H1 (cell line): ENCODE measurements at regions not wholly inside any gene's neighbourhood (a gene's known extent, or its start where the extent isn't known, plus 50 kb on each side); places are given as distances from the start of the nearest gene placed in this dataset.

Experiments
- CTCF ChIA-PET: fragments of 300-600 bp; sonication (Branson Sonifier 250); formaldehyde crosslinking; loops from one replicate; lab custom pipeline; 2021; ENCODE audit not compliant: partially characterized antibody; lab: Charles Lee
- POLR2A ChIA-PET: fragments of 300-600 bp; sonication (Branson Sonifier 250); formaldehyde crosslinking; loops from one replicate; lab custom pipeline; 2021; ENCODE audit warnings: inconsistent platforms; ENCODE audit not compliant: partially characterized antibody; lab: Charles Lee
- DNase-seq, 2 experiments: peaks; one replicate each; pipeline versions ENCODE4 v3.0.0 to v3.0.0-alpha.2; 2010 to 2022; ENCODE audit warnings: low spot score in 2 of 2, low read depth in 1 of 2, mixed read lengths in 1 of 2
- FAIRE-seq: peaks from 2 replicates; lab custom pipeline; 2011; peaks lifted over from hg19 to GRCh38; lab: Jason Lieb, UNC
- H2AFZ ChIP-seq: 2 replicates; pipeline ENCODE4 v1.8.1; 2012; ENCODE audit warnings: low read length, inconsistent platforms
- H2AK5ac ChIP-seq: 2 replicates; pipeline ENCODE4 v1.6.1; 2013; ENCODE audit warnings: low read depth, low read length
- H2BK120ac ChIP-seq: replicated peaks from 2 replicates; pipeline ENCODE3; 2013; ENCODE audit warnings: low read depth, low read length, inconsistent platforms
- H2BK12ac ChIP-seq: 2 replicates; pipeline ENCODE4 v1.6.1; 2013; ENCODE audit warnings: low read depth, low read length
- H2BK15ac ChIP-seq: 2 replicates; pipeline ENCODE4 v1.6.1; 2013; ENCODE audit warnings: low read length
- H2BK20ac ChIP-seq: 2 replicates; pipeline ENCODE4 v1.6.1; 2013; ENCODE audit warnings: low read length
- H2BK5ac ChIP-seq: 2 replicates; pipeline ENCODE4 v1.6.1; 2013; ENCODE audit warnings: low read depth, low read length
- H3K14ac ChIP-seq: 2 replicates; pipeline ENCODE4 v1.6.1; 2013; ENCODE audit warnings: inconsistent platforms; ENCODE audit not compliant: insufficient read length
- H3K18ac ChIP-seq: 2 replicates; pipeline ENCODE4 v1.6.1; 2013; ENCODE audit warnings: low read length; ENCODE audit errors: extremely low read depth
- H3K23ac ChIP-seq: 2 replicates; pipeline ENCODE4 v1.6.1; 2013; ENCODE audit warnings: inconsistent platforms; ENCODE audit not compliant: insufficient read length
- H3K23me2 ChIP-seq: 2 replicates; pipeline ENCODE4 v1.6.1; 2013; ENCODE audit warnings: low read depth, low read length
- H3K27ac ChIP-seq: 2 replicates; pipeline ENCODE4 v1.6.1; 2011; ENCODE audit warnings: low read depth, low read length, inconsistent platforms
- H3K27me3 ChIP-seq, 4 experiments: replicated peaks in 1 of 4; 1 replicate in 1 of 4; 2 replicates in 3 of 4; pipeline versions ENCODE4 v1.6.1 to v1.8.1; 2011 to 2013; ENCODE audit warnings: low read length in 3 of 4, mild to moderate bottlenecking in 3 of 4, inconsistent platforms in 2 of 4, mixed read lengths in 2 of 4, moderate library complexity in 1 of 4; ENCODE audit not compliant: control insufficient read depth in 3 of 4, insufficient read depth in 3 of 4; ENCODE audit errors: extremely low read depth in 1 of 4
- H3K36me3 ChIP-seq, 4 experiments: 2 replicates each; pipeline versions ENCODE4 v1.6.1 to v1.8.1; 2011 to 2013; ENCODE audit warnings: mild to moderate bottlenecking in 4 of 4, low read length in 3 of 4, moderate library complexity in 2 of 4, control low read depth in 1 of 4, inconsistent platforms in 1 of 4; ENCODE audit not compliant: insufficient read depth in 4 of 4, control insufficient read depth in 2 of 4
- H3K4ac ChIP-seq: replicated peaks from 2 replicates; pipeline ENCODE3; 2013; ENCODE audit warnings: low read length, low read depth, mixed read lengths, inconsistent platforms; ENCODE audit not compliant: insufficient read length
- H3K4me1 ChIP-seq, 4 experiments: replicated peaks in 1 of 4; 1 replicate in 1 of 4; 2 replicates in 3 of 4; pipeline versions ENCODE4 v1.6.1 to v1.8.1; 2011 to 2013; ENCODE audit warnings: low read length in 3 of 4, inconsistent platforms in 2 of 4, mixed read lengths in 1 of 4; ENCODE audit not compliant: insufficient read depth in 4 of 4, control insufficient read depth in 3 of 4
- H3K4me2 ChIP-seq, 2 experiments: 2 replicates each; pipeline versions ENCODE4 v1.6.1 to v1.8.1; 2011 to 2013; ENCODE audit warnings: low read depth in 2 of 2, low read length in 2 of 2, control low read depth in 1 of 2, inconsistent platforms in 1 of 2, mild to moderate bottlenecking in 1 of 2; ENCODE audit not compliant: insufficient read depth in 1 of 2
- H3K4me3 ChIP-seq, 4 experiments: fragments of 200-600, 300-600 bp in 1 of 4; sonication (generic), shearing (Covaris generic), sonication (Bioruptor Twin) in 1 of 4; 2 replicates each; pipeline versions ENCODE4 v1.5.1 to v1.8.1; 2011 to 2016; ENCODE audit warnings: low read length in 4 of 4, low read depth in 3 of 4, control low read depth in 2 of 4, inconsistent platforms in 2 of 4, mild to moderate bottlenecking in 2 of 4, mixed read lengths in 1 of 4, moderate library complexity in 1 of 4; ENCODE audit not compliant: insufficient read depth in 2 of 4; ENCODE audit errors: extremely low read depth in 1 of 4
- H3K56ac ChIP-seq: replicated peaks from 2 replicates; pipeline ENCODE3; 2013; ENCODE audit warnings: low read depth, mild to moderate bottlenecking, mixed read lengths, low read length, inconsistent platforms; ENCODE audit not compliant: insufficient read length
- H3K79me1 ChIP-seq: 2 replicates; pipeline ENCODE4 v1.6.1; 2013; ENCODE audit warnings: low read depth, low read length, control low read depth
- H3K79me2 ChIP-seq, 2 experiments: 2 replicates each; pipeline versions ENCODE4 v1.6.1 to v1.8.1; 2012 to 2013; ENCODE audit warnings: low read length in 2 of 2, mild to moderate bottlenecking in 2 of 2, inconsistent platforms in 1 of 2; ENCODE audit not compliant: insufficient read depth in 2 of 2, control insufficient read depth in 1 of 2
- H3K9ac ChIP-seq, 4 experiments: replicated peaks in 1 of 4; 1 replicate in 1 of 4; 2 replicates in 3 of 4; pipeline versions ENCODE4 v1.6.1 to v1.8.1; 2011 to 2013; ENCODE audit warnings: low read depth in 3 of 4, low read length in 3 of 4, control low read depth in 2 of 4, mild to moderate bottlenecking in 2 of 4, moderate library complexity in 2 of 4, inconsistent platforms in 1 of 4; ENCODE audit errors: extremely low read depth in 1 of 4
- H3K9me3 ChIP-seq, 2 experiments: 2 replicates each; pipeline versions ENCODE4 v1.6.1 to v1.8.1; 2012 to 2013; ENCODE audit warnings: mild to moderate bottlenecking in 2 of 2, moderate library complexity in 2 of 2, control low read depth in 1 of 2, inconsistent platforms in 1 of 2, low read depth in 1 of 2, low read length in 1 of 2, mixed read lengths in 1 of 2; ENCODE audit not compliant: insufficient read depth in 2 of 2
- H4K20me1 ChIP-seq, 2 experiments: replicated peaks in 1 of 2; 2 replicates each; pipeline versions ENCODE3 to v1.8.1; 2011 to 2013; ENCODE audit warnings: inconsistent platforms in 2 of 2, low read length in 2 of 2, mild to moderate bottlenecking in 1 of 2; ENCODE audit not compliant: insufficient read depth in 2 of 2, control insufficient read depth in 1 of 2
- H4K5ac ChIP-seq: 2 replicates; pipeline ENCODE4 v1.6.1; 2013; ENCODE audit warnings: low read length, low read depth, mixed read lengths, inconsistent platforms; ENCODE audit not compliant: insufficient read length
- H4K8ac ChIP-seq: 2 replicates; pipeline ENCODE4 v1.8.0; 2013; ENCODE audit warnings: mild to moderate bottlenecking, moderate library complexity, low read length, inconsistent platforms; ENCODE audit not compliant: insufficient read depth; ENCODE audit errors: extremely low read depth
- H4K91ac ChIP-seq: replicated peaks from 2 replicates; pipeline ENCODE3; 2013; ENCODE audit warnings: low read length, mixed read lengths, inconsistent platforms; ENCODE audit not compliant: insufficient read length
- NRF1 ChIP-seq: IDR thresholded peaks from 2 replicates; pipeline ENCODE4 v1.6.1; 2011; ENCODE audit warnings: mild to moderate bottlenecking, low read depth, low read length, improper control_type of control experiment
- TCF12 ChIP-seq: IDR thresholded peaks from 2 replicates; pipeline ENCODE4 v1.6.1; 2011; ENCODE audit warnings: low read depth, mild to moderate bottlenecking, low read length
- WGBS, 2 experiments: shearing (Covaris generic) in 1 of 2; methylation state at CpG; one replicate each; pipeline versions ENCODE4 v1.1.6 to v1.1.7; 2013 to 2015; ENCODE audit warnings: low lambda C conversion rate in 2 of 2, mixed read lengths in 2 of 2, inconsistent platforms in 1 of 2, low coverage in 1 of 2, missing lambda C conversion rate in 1 of 2; ENCODE audit not compliant: insufficient replicate concordance in 2 of 2, insufficient coverage in 1 of 2, insufficient read length in 1 of 2; ENCODE audit errors: extremely low coverage in 1 of 2, missing lambda C conversion rate in 1 of 2; 5-methylcytosine and 5-hydroxymethylcytosine counted together

GRCh38 chr16:51615141-51615540 is 464.1 kb upstream of the SALL1 start:
- Histone ChIP-seq H2AFZ (peak overlapping the region; percentile 27; the same call in 1 of the 2 replicates), H3K4me3 (no peak overlapping the region), H3K23me2 (no peaks in the 10 kb centered on the region), H4K20me1 (no peaks in the 10 kb centered on the region), H3K9ac (no peak overlapping the region), H3K23ac (no peak overlapping the region), H3K27ac (no peak overlapping the region), H3K56ac (no peak overlapping the region), H4K8ac (no peak overlapping the region), H3K14ac (no peak overlapping the region), H4K91ac (no peak overlapping the region), H2BK15ac (no peak overlapping the region), H3K9me3 (no peaks in the 10 kb centered on the region), H3K4me2 (no peak overlapping the region), H2AK5ac (no peak overlapping the region), H3K27me3 (no peaks in the 10 kb centered on the region; a peak in 1 of 7 replicates), H3K79me2 (no peaks in the 10 kb centered on the region), H2BK120ac (no peak overlapping the region), H2BK12ac (no peak overlapping the region), H4K5ac (no peak overlapping the region), H2BK5ac (no peak overlapping the region), H3K4ac (no peak overlapping the region), H3K18ac (no peak overlapping the region), H3K79me1 (no peaks in the 10 kb centered on the region), H3K36me3 (no peaks in the 10 kb centered on the region), H3K4me1 (peaks cover 0 to 4% (median 2%) of the 10 kb centered on the region in 4 experiments; a peak in 4 of 7 replicates), H2BK20ac (no peak overlapping the region)
- 76% methylated on average over 4 of the region's 4 CpGs; no CpG with 5 or more reads in 1 of the 2 experiments for WGBS, 2 experiments
- CTCF ChIA-PET, result no interaction called here
- no peak for FAIRE-seq
- TF ChIP-seq TCF12 (no peak), NRF1 (no peak)
- POLR2A ChIA-PET, result no interaction called here
- DNase-seq, result no peak
